G401 (cell line): ENCODE measurements at regions not wholly inside any gene's neighbourhood (a gene's known extent, or its start where the extent isn't known, plus 50 kb on each side); places are given as distances from the start of the nearest gene placed in this dataset.

Experiments
- DNase-seq: peaks from one replicate; pipeline ENCODE4 v3.0.0-alpha.2; 2015; ENCODE audit warnings: low spot score
- in situ Hi-C: cut with HindIII; loops from 2 replicates; pipeline ENCODE4 v1.10.0; 2016; ENCODE audit warnings: low sequenced_read_pairs, mixed read lengths

DNA sequence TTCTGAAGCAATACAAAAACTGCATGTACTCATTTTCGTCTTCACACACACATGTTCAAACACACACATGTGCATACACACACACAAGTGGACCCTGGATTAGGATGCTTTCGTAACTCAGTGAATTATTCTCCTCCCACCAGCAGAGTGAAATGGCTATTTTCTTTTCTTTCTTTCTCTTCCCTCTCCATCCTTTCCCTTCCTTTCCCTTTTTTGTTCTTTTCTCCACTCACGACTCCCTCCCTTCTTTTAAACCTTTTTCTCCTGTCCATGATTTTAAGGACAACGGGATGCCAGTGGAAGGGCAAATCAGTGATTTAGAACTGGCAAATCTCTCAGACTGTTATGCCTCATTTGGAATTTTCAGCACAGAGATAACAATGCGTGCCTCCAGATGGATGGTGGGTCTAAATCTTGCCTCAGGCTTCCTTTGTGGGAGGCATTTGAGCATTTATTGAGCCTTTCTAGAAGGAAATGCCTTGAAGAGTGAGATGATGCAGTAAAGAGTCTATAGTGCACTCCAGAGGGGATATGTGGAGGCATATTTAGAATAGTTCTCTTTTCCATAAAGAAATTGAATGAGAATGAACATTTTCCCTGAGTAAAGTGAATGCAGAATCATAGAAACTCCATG is 130.4 kb upstream of the SLC7A14 start:
- in situ Hi-C loops, result no loop called here
- no peak for DNase-seq

GRCh38 chr3:170714562-170715535 is 129.0 kb upstream of the SLC7A14 start:
- in situ Hi-C loops, result no loop called here
- no peak for DNase-seq

DNA sequence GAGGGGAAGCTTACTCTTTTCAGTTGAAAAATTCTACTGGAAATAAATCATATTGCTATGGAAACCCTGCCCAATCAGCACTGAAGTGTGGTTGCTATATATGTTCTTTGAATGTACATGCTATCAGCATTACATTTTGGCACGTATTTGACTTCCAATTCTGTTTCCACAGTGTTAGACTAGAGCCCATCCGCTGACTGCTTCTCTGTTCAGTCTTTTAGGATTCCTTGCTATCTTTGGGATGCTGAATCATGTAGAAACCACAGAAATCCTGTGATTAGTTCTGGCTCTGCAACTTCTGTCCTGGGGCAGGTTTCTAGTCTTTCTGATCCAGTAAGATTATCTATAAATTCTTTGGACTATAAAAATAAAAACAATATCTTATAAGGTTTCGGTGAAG is 128.2 kb upstream of the SLC7A14 start:
- in situ Hi-C loops, result no loop called here

GRCh38 chr3:170713653-170714052 is 127.8 kb upstream of the SLC7A14 start:
- DNase-seq, result no peak
- in situ Hi-C loops, result no loop called here

More for the DNA sequence above, 128.2 kb upstream of the SLC7A14 start:
- DNase-seq, result no peak

DNA sequence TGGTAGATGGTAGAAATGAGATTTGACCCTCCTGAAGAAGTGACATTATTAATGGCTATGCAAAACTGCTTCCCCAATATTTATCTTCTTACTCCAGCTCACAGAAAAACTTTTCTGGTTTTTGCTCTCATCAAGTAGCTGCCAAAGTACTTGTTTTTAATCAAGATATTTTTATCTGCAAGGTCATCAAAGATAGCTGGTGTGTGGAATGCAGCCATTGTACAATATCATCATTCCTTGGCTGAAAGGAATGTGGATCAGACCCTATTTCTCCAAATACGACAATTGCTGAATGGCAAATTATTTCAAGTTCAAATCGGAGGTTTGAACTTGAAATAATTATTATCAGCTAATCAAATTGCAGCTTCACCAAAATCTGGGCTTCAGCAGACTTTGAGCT is 126.9 kb upstream of the SLC7A14 start:
- in situ Hi-C loops, result no loop called here
- DNase-seq, result no peak

- no peak for DNase-seq
- in situ Hi-C loops, result no loop called here
Observed at GRCh38 chr3:170712336-170712735, 126.5 kb upstream of the SLC7A14 start.

- DNase-seq, result no peak
- in situ Hi-C loops, result no loop called here
Observed at GRCh38 chr3:170711786-170712185, 125.9 kb upstream of the SLC7A14 start.

DNA sequence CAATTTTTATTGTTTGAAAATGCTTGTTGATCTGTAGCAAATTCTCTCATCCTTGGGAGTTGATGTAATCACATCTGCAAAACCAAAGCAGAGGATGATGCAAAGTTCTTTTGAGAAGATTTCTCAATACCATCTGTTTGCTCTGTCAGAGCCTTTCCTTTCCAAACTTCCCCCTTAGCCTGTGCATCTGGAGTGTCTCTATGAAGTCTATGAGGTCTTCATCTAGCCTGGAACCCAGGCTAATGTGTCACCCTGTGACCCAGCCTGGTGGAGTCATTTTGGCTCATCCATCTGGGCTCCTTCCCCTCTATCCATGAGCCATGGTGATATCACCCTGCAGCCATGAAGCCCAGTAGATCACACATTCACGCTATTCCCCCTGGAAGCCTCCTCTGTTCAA is 123.2 kb upstream of the SLC7A14 start:
- no peak for DNase-seq
- in situ Hi-C loops, result no loop called here

GRCh38 chr3:170707899-170708298 is 122.0 kb upstream of the SLC7A14 start:
- DNase-seq, result no peak
- in situ Hi-C loops, result no loop called here

DNA sequence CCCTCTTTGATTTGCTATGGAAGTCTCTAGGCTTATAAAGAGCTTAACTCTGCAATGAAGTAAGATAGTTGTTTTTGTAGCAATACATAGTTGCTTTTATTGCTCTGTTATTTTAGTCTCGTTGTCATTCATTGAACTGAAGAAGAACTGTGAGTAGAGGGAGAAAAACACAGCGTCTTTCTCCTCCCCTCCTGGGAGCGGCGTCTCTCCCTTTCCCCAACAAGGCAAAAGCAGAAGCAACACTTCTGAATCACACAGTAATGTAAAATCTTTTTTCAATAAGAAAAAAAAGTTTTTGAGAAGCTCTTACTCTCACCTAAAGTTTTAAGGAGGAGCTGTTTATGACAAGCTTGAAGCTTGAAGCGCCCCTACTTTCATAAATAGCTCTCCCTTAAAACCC is 119.3 kb upstream of the SLC7A14 start:
- DNase-seq, result no peak
- in situ Hi-C loops, result no loop called here

GRCh38 chr3:170703121-170703588 is 117.3 kb upstream of the SLC7A14 start:
- in situ Hi-C loops, result no loop called here
- DNase-seq, result no peak

DNA sequence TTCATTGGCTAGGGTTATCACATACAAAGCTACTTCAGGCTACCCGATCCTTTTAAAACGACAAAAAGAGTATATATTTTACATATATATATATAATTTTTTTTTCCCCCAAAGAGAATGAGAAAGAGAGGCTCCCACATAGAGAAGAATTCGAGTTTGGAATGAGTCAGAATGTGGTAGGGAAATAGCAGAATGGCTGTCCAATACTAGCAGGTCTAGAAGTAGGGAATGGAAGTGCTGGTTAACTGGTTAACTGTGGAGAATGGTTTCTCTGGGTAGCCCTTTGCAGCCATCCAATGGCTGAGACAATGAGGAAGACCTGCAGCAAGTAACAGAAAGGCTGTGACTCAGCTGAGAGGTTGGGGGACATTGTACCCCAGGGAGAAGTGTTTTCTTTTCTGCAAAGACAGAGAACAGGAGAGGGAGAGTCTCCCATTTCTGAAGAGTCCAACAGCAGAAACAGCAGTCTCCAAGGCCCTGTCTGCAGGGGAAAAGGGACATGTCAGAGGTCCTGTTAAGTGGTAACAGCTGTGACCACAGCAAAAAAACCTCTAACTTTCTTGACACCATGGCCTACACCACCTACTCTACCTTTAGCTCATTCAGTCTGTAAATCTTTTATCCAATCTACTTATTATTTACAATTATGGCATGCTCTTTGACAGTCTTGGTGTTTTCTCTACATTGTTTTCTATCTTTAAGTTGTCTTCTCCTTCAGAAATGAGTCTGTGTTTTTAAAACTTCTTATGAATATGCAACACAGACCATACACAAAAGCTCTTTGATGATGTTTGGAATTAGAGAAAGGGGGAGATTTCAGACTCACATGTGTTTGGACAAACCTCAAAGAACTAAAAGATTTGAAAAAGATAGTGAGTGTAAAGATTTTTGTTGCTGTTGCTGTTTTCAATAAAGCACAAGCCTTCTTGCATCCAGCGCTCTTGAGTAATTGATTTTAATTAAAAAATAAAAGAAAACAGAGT is 116.1 kb upstream of the SLC7A14 start:
- in situ Hi-C loops, result no loop called here
- DNase-seq, result no peak

GRCh38 chr3:170700054-170700404 is 114.2 kb upstream of the SLC7A14 start:
- no peak for DNase-seq
- in situ Hi-C loops, result no loop called here

DNA sequence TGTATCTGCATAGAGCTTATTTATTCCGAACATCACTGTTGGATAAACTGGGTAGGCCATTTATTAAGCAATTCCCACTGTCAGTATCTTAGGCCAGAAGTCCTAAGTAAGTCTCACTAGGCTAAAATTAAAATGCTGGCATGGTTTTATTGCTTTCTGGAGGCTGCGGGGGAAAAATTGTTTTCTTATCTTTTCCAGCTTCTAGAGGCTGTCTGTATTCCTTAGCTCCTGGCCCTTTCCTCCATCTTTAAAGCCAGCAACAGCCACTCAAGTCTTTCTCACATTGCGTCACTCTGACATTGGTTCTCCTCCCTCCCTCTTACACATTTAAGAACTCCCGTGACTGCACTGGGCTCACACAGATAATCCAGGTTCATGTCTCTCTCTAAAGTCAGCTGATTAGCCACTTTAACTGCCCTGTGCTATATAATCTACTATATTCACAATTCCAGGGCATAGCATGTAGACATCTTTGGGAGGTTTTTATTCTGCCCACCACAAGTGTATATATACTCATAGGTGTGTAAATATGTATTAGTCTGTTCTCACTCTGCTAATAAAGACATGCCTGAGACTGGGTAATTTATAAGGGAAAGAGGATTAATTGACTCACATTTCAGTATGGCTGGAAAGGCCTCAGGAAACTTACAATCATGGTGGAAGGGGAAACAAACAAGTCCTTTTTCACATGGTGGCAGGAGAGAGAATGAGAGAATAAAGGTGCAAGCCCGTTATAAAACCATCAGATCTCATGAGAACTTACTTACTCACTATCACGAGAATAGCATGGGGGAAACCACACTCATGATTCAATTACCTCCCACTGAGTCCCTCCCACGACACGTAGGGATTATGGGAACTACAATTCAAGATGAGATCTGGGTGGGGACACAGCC is 113.5 kb upstream of the SLC7A14 start:
- in situ Hi-C loops, result no loop called here
- no peak for DNase-seq

DNA sequence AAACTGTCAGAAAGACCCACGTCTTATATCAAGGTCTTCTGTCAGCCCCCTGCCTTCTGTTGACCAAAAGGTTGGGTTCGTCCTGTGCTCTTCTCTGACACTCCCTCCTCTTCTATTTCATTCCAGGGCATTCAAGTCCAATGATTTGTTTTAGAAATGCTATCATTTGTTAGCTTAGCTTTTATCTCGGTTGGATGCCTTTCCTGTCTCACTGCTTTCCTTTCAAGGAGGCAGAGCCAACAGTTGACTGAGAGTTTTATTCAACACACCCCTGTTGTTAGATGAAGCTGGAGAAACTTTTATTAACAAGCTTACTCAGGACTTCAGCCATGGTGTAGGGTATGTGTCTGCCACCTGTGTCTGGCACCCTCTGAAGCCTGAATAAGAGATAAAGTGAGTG is 112.0 kb upstream of the SLC7A14 start:
- in situ Hi-C loops, result no loop called here
- no peak for DNase-seq

- DNase-seq, result no peak
- in situ Hi-C loops, result no loop called here
Observed at GRCh38 chr3:170697131-170697530, 111.3 kb upstream of the SLC7A14 start.

- in situ Hi-C loops, result no loop called here
- DNase-seq, result no peak
Observed at GRCh38 chr3:170695486-170696064, 109.7 kb upstream of the SLC7A14 start.

GRCh38 chr3:170692720-170693119 is 106.8 kb upstream of the SLC7A14 start:
- in situ Hi-C loops, result no loop called here
- DNase-seq, result no peak
